ENCODE measurements at regions not wholly inside any gene's neighbourhood (a gene's known extent, or its start where the extent isn't known, plus 50 kb on each side); places are given as distances from the start of the nearest gene placed in this dataset.

GRCh38 chr5:102623329-102624065 lies 124.7 kb upstream of the SLCO6A1 start:
- TF ChIP-seq CTCF (optimal IDR thresholded peaks at IDR 0.05 in 1 of 3, IDR thresholded peaks at IDR 0.05 in 1 of 3, conservative IDR thresholded peaks at IDR 0.05 in 1 of 3; ENCODE audit: extremely low read depth in 1 of 3, insufficient read depth in 2 of 3, low read length in 3 of 3), result no peak
- no peak for TF ChIP-seq EZH2 (IDR thresholded peaks at IDR 0.05; ENCODE audit: low read length)
